ENCODE measurements at regions not wholly inside any gene's neighbourhood (a gene's known extent, or its start where the extent isn't known, plus 50 kb on each side); places are given as distances from the start of the nearest gene placed in this dataset.

- no peak for DNase-seq (ENCODE audit: extremely low read depth, low read depth)
- TF ChIP-seq CTCF (IDR thresholded peaks at IDR 0.05; ENCODE audit: low read depth, low read length) = no peak
Observed at GRCh38 chr13:74629985-74630384, 495.8 kb upstream of the KLF12 start.

GRCh38 chr13:74625541-74625940 is 491.3 kb upstream of the KLF12 start:
- no peak for DNase-seq (ENCODE audit: extremely low read depth, low read depth)
- TF ChIP-seq CTCF (IDR thresholded peaks at IDR 0.05; ENCODE audit: low read depth, low read length) = no peak

- TF ChIP-seq CTCF (IDR thresholded peaks at IDR 0.05; ENCODE audit: low read depth, low read length) = no peak
- DNase-seq (ENCODE audit: extremely low read depth, low read depth) = no peak
Observed at GRCh38 chr13:74623761-74624160, 489.6 kb upstream of the KLF12 start.

- no peak for DNase-seq (ENCODE audit: extremely low read depth, low read depth)
- TF ChIP-seq CTCF (IDR thresholded peaks at IDR 0.05; ENCODE audit: low read depth, low read length) = no peak
Observed at GRCh38 chr13:74622284-74622683, 488.1 kb upstream of the KLF12 start.

- no peak for TF ChIP-seq CTCF (IDR thresholded peaks at IDR 0.05; ENCODE audit: low read depth, low read length)
- no peak for DNase-seq (ENCODE audit: extremely low read depth, low read depth)
Observed at GRCh38 chr13:74620711-74621110, 486.5 kb upstream of the KLF12 start.

- TF ChIP-seq CTCF (IDR thresholded peaks at IDR 0.05; ENCODE audit: low read depth, low read length) = no peak
Observed at GRCh38 chr13:74620308-74620707, 486.1 kb upstream of the KLF12 start.

GRCh38 chr13:74597526-74597925 is 463.3 kb upstream of the KLF12 start:
- no peak for TF ChIP-seq CTCF (IDR thresholded peaks at IDR 0.05; ENCODE audit: low read depth, low read length)
- no peak for DNase-seq (ENCODE audit: extremely low read depth, low read depth)

More at GRCh38 chr13:74620308-74620707, 486.1 kb upstream of the KLF12 start:
- DNase-seq (ENCODE audit: extremely low read depth, low read depth) = no peak

Data from AG09319 (cell line).